ENCODE measurements at regions not wholly inside any gene's neighbourhood (a gene's known extent, or its start where the extent isn't known, plus 50 kb on each side); places are given as distances from the start of the nearest gene placed in this dataset.

- TF ChIP-seq ZFP82 (CRISPR knock-in tag; IDR thresholded peaks at IDR 0.05; ENCODE audit: borderline replicate concordance) (no peak), ZNF17 (CRISPR knock-in tag; IDR thresholded peaks at IDR 0.05) (no peak), ZNF503 (CRISPR knock-in tag; IDR thresholded peaks at IDR 0.05) (no peak), PATZ1 (CRISPR knock-in tag; IDR thresholded peaks at IDR 0.05) (no peak), POGZ (CRISPR knock-in tag; IDR thresholded peaks at IDR 0.05) (no peak), ZNF543 (CRISPR knock-in tag; IDR thresholded peaks at IDR 0.05) (no peak), RFX1 (IDR thresholded peaks at IDR 0.05) (no peak), ZNF772 (CRISPR knock-in tag; IDR thresholded peaks at IDR 0.05) (no peak), ZNF432 (CRISPR knock-in tag; IDR thresholded peaks at IDR 0.05; ENCODE audit: borderline replicate concordance) (no peak)
Measured at GRCh38 chr4:159593681-159594080, 490.8 kb downstream of the RAPGEF2 start (continued).

DNA sequence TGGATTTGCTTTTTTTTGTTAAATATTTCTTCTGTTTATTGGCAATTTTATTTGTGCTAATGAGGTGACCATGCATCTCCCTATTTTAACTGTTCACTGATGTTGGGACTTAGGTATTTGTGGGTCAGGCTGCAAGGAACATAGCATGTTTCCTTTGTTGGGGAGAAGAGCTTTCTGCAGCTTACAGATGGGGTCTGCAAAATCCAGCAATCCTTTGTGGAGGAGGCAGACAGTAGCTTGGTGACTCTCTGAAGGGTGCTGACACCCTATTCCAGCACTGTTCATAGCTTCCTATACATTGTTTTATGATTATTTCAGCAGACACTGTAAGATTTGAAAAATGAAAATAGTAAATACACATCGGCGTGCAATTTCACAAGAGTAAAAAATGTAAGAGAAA lies 491.7 kb downstream of the RAPGEF2 start:
- ChIA-PET CTCF (ENCODE audit: low intra/inter-chr PET ratio, low total read pairs) (no interaction called here), POLR2A (no interaction called here)
- H3K36me3 ChIP-seq (replicated peaks in 1 of 2; ENCODE audit: control insufficient read depth in 1 of 2, insufficient read depth in 2 of 2, low read length in 2 of 2) = no peaks in the 10 kb centered on the region
- ATAC-seq (no peak), FAIRE-seq (no peak), DNase-seq (ENCODE audit: low spot score) (no peak)
- no peaks in the 10 kb centered on the region for H3K79me2 ChIP-seq (ENCODE audit: insufficient read depth, low read length)
- H3K4me2 ChIP-seq (ENCODE audit: low read depth, low read length) = no peak overlapping the region
- no peak overlapping the region for H3K27ac ChIP-seq (ENCODE audit: extremely low read length, insufficient read depth, low read length)
- no peaks in the 10 kb centered on the region for H3K4me1 ChIP-seq (ENCODE audit: insufficient read depth, low read length)
- no TSS peak for BruUV-seq (replicated peaks)
- H3K9ac ChIP-seq (ENCODE audit: insufficient read depth, low read depth, low read length) = no peak overlapping the region
- intact Hi-C loops (cut with micrococcal nuclease; ENCODE audit: unreplicated experiment) = no loop called here
- no peak overlapping the region for H3K4me3 ChIP-seq (replicated peaks in 1 of 3; ENCODE audit: insufficient read depth in 1 of 3, low read depth in 2 of 3, low read length in 3 of 3)
- WGBS (ENCODE audit: low lambda C conversion rate) = 28% methylated on average over 2 of the region's 2 CpGs
- H3K27me3 ChIP-seq (ENCODE audit: control insufficient read depth in 1 of 2, insufficient read depth in 2 of 2, low read length in 2 of 2) = no peaks in the 10 kb centered on the region
- in situ Hi-C loops (cut with HindIII; ENCODE audit: extremely low pct_ligation_motif_present, low pct_unique_long_range_greater_than_20kb) = no loop called here
- no peaks in the 10 kb centered on the region for H4K20me1 ChIP-seq (ENCODE audit: insufficient read depth, low read length)
- no peak overlapping the region for H2AFZ ChIP-seq (ENCODE audit: low read length)
- H3K9me3 ChIP-seq (ENCODE audit: low read length) = no peaks in the 10 kb centered on the region
- TF ChIP-seq ZNF703 (CRISPR knock-in tag; IDR thresholded peaks at IDR 0.05; ENCODE audit: borderline replicate concordance) (no peak), ZMYM4 (CRISPR knock-in tag; IDR thresholded peaks at IDR 0.05) (no peak), HDAC2 (CRISPR knock-in tag; IDR thresholded peaks at IDR 0.05) (no peak), ESRRA (CRISPR knock-in tag; IDR thresholded peaks at IDR 0.05; ENCODE audit: low read depth) (no peak), SYNCRIP (IDR thresholded peaks at IDR 0.05; ENCODE audit: insufficient read depth, low read depth, low read length) (no peak), TAF1 (CRISPR knock-in tag; IDR thresholded peaks at IDR 0.05) (no peak), HES4 (CRISPR knock-in tag; IDR thresholded peaks at IDR 0.05; ENCODE audit: borderline replicate concordance) (no peak), DR1 (CRISPR knock-in tag; IDR thresholded peaks at IDR 0.05) (no peak), YEATS4 (CRISPR knock-in tag; IDR thresholded peaks at IDR 0.05; ENCODE audit: borderline replicate concordance) (no peak), GMEB1 (CRISPR knock-in tag; IDR thresholded peaks at IDR 0.05; ENCODE audit: borderline replicate concordance) (no peak)
- TF ChIP-seq, protein P1, sequence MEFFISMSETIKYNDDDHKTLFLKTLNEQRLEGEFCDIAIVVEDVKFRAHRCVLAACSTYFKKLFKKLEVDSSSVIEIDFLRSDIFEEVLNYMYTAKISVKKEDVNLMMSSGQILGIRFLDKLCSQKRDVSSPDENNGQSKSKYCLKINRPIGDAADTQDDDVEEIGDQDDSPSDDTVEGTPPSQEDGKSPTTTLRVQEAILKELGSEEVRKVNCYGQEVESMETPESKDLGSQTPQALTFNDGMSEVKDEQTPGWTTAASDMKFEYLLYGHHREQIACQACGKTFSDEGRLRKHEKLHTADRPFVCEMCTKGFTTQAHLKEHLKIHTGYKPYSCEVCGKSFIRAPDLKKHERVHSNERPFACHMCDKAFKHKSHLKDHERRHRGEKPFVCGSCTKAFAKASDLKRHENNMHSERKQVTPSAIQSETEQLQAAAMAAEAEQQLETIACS (CRISPR knock-in tag; IDR thresholded peaks at IDR 0.05) = no peak
